Ovary (tissue), 7 donors: ENCODE measurements at regions not wholly inside any gene's neighbourhood (a gene's known extent, or its start where the extent isn't known, plus 50 kb on each side); places are given as distances from the start of the nearest gene placed in this dataset.

ENCODE experiments used
- DNase-seq, 5 donors: peaks; one replicate each; pipeline ENCODE4 v3.0.0-alpha.2; 2019 to 2020
- H3K27ac ChIP-seq, 2 donors: fragments of 200-600 bp; one replicate each; pipeline versions ENCODE4 v1.5.1 to v1.8.0; 2019 to 2022
- H3K27me3 ChIP-seq: fragments of 200-600 bp; one replicate; pipeline ENCODE4 v1.8.0; 2022
- H3K36me3 ChIP-seq: fragments of 200-600 bp; sonication (generic); one replicate; pipeline ENCODE4 v1.5.1; 2019
- H3K4me1 ChIP-seq: one replicate; pipeline ENCODE4 v1.8.1; 2013; ENCODE audit warnings: mild to moderate bottlenecking, moderate library complexity; ENCODE audit not compliant: insufficient read depth
- H3K4me3 ChIP-seq: fragments of 200-600 bp; sonication (generic); one replicate; pipeline ENCODE4 v1.5.1; 2017
- H3K9me3 ChIP-seq, 2 donors: fragments of 200-600 bp in 1 of 2; sonication (generic) in 1 of 2; one replicate each; pipeline versions ENCODE4 v1.5.1 to v1.8.1; 2013 to 2019; ENCODE audit warnings: mild to moderate bottlenecking in 1 of 2, moderate library complexity in 1 of 2
- CTCF ChIP-seq, 3 donors: fragments of 450-650 bp in 2 of 3; fragments of 200-600 bp in 1 of 3; IDR thresholded peaks; one replicate each; pipeline versions ENCODE4 v1.5.1 to v1.8.0; 2016 to 2022; ENCODE audit warnings: antibody characterized with exemption in 3 of 3, mild to moderate bottlenecking in 1 of 3
- EP300 ChIP-seq: sonication (generic); formaldehyde crosslinking; IDR thresholded peaks from one replicate; pipeline ENCODE4 v1.6.1; 2017; ENCODE audit warnings: antibody characterized with exemption
- POLR2A ChIP-seq: fragments of 450-650 bp; IDR thresholded peaks from one replicate; pipeline ENCODE4 v1.6.1; 2017; ENCODE audit warnings: antibody characterized with exemption, mild to moderate bottlenecking, moderate library complexity
- WGBS, 3 donors: extraction: QIAGEN DNeasy Blood & Tissue Kit in 1 of 3; methylation state at CpG; one replicate each; pipeline versions ENCODE4 v1.1.5 to v1.1.7; 2013 to 2017; 5-methylcytosine and 5-hydroxymethylcytosine counted together
- intact Hi-C, 4 donors: fragments of 100-400 bp; cut with DNase I; formaldehyde crosslinking; loops; one replicate each; pipeline versions ENCODE4 v1.11.0 to v1.15.1; 2022 to 2023
- donor health status: DM: no; HTN: no; CAD: no; lungs with moderate emphysema.
- donor health status: DM: no; HTN: no; CAD: no.
- donor health status: Bipolar disorder and iron deficiency.
- donor health status: DM: no; HTN: no; CAD: no.
- donor health status: DM: yes; HTN: yes; CAD: no.

GRCh38 chr12:130051900-130052299 is 110.4 kb upstream of the FZD10 start:
- DNase-seq: no peak
- Histone ChIP-seq H3K27ac (no peak overlapping the region), H3K4me1 (no peaks in the 10 kb centered on the region), H3K36me3 (no peaks in the 10 kb centered on the region), H3K27me3 (no peaks in the 10 kb centered on the region), H3K9me3 (no peaks in the 10 kb centered on the region), H3K4me3 (no peak overlapping the region)
- 61 to 64% (median 63%) methylated on average over 10 of the region's 10 CpGs for WGBS, 3 donors
- intact Hi-C loops: no loop called here
- TF ChIP-seq EP300 (no peak), POLR2A (no peak), CTCF (IDR thresholded peaks at IDR 0.05) (no peak)

- no peaks in the 10 kb centered on the region for H3K27me3 ChIP-seq
- TF ChIP-seq POLR2A (no peak), EP300 (no peak), CTCF (IDR thresholded peaks at IDR 0.05) (no peak)
- H3K36me3 ChIP-seq: no peaks in the 10 kb centered on the region
- H3K9me3 ChIP-seq: no peaks in the 10 kb centered on the region
- H3K4me3 ChIP-seq: no peak overlapping the region
- WGBS, 3 donors: 33 to 48% (median 38%) methylated on average over 10 of the region's 10 CpGs
- no peak overlapping the region for H3K27ac ChIP-seq
- H3K4me1 ChIP-seq: no peaks in the 10 kb centered on the region
- intact Hi-C loops: no loop called here
- DNase-seq: no peak
Measured at GRCh38 chr12:130053651-130054069, 108.6 kb upstream of the FZD10 start.

GRCh38 chr12:130054803-130055202 is 107.5 kb upstream of the FZD10 start:
- WGBS, 3 donors: 83 to 88% (median 85%) methylated on average over 5 of the region's 5 CpGs
- H3K27ac ChIP-seq: no peak overlapping the region
- TF ChIP-seq POLR2A (no peak), CTCF (IDR thresholded peaks at IDR 0.05) (no peak), EP300 (no peak)
- no peaks in the 10 kb centered on the region for H3K36me3 ChIP-seq
- H3K4me3 ChIP-seq: no peak overlapping the region
- no peaks in the 10 kb centered on the region for H3K27me3 ChIP-seq
- no peaks in the 10 kb centered on the region for H3K9me3 ChIP-seq
- H3K4me1 ChIP-seq: no peaks in the 10 kb centered on the region
- no peak for DNase-seq
- intact Hi-C loops: no loop called here

- Histone ChIP-seq H3K4me3 (no peak overlapping the region), H3K36me3 (no peaks in the 10 kb centered on the region), H3K9me3 (no peaks in the 10 kb centered on the region), H3K27ac (no peak overlapping the region), H3K4me1 (no peaks in the 10 kb centered on the region), H3K27me3 (no peaks in the 10 kb centered on the region)
- TF ChIP-seq POLR2A (no peak), EP300 (no peak), CTCF (IDR thresholded peaks at IDR 0.05) (no peak)
- WGBS, 3 donors: 42 to 53% (median 46%) methylated on average over 13 of the region's 13 CpGs
- no peak for DNase-seq
- intact Hi-C loops: no loop called here
Measured at GRCh38 chr12:130058926-130059472, 103.3 kb upstream of the FZD10 start.
